Fibroblast of gingiva (primary cell): ENCODE measurements at regions not wholly inside any gene's neighbourhood (a gene's known extent, or its start where the extent isn't known, plus 50 kb on each side); places are given as distances from the start of the nearest gene placed in this dataset.
A peak's percentile ranks its signal among the peaks of the same experiment; 100 is the strongest.
"Not testable (repeated sequence)": the region's sequence is repeated elsewhere in the genome, so short reads cannot be mapped to it uniquely, and the experiment has no call there.

Source experiments
- DNase-seq: peaks from one replicate; pipeline ENCODE4 v3.0.0-alpha.2; 2011; ENCODE audit warnings: low read depth

GRCh38 chr6:4725136-4725760, 51.0 kb upstream of the CDYL start:
- DNase-seq = not testable (repeated sequence)

DNA sequence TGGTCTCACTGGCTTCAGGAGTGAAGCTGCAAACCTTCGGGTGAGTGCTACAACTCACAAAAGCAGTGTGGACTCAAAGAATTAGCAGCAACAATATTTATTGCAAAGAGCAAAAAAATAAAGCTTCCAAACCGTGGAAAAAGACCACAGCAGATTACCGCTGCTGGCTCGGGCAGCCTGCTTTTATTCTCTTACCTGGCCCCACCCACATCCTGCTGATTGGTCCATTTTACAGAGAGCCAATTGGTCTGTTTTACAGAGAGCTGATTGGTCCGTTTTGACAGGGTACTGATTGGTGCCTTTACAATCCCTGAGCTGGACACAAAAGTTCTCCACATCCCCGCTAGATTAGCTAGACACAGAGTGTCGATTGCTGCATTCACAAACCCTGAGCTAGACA, 51.5 kb upstream of the CDYL start:
- DNase-seq = not testable (repeated sequence)

GRCh38 chr6:4723383-4723782, 52.8 kb upstream of the CDYL start:
- no peak for DNase-seq

DNA sequence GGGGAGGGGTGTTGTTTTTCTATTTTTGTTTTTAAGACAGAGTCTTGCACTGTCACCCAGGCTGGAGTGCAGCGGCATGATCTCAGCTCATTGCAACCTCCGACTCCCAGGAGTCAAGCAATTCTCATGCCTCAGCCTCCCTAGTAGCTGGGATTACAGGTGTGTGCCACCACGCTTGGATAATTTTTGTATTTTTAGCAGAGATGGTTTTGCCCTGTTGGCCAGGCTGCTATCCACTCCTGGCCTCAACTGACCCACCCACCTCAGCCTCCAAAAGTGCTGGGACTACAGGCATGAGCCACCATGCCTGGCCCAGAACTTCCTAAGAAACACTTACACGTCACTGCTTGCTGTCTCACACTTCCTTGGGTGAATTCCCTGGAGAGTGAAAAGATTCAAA, 54.8 kb upstream of the CDYL start:
- DNase-seq = not testable (repeated sequence)

- DNase-seq = no peak
Observed at GRCh38 chr6:4719491-4719890, 56.7 kb upstream of the CDYL start.

- DNase-seq = no peak
Observed at GRCh38 chr6:4717856-4718255, 58.3 kb upstream of the CDYL start.

DNA sequence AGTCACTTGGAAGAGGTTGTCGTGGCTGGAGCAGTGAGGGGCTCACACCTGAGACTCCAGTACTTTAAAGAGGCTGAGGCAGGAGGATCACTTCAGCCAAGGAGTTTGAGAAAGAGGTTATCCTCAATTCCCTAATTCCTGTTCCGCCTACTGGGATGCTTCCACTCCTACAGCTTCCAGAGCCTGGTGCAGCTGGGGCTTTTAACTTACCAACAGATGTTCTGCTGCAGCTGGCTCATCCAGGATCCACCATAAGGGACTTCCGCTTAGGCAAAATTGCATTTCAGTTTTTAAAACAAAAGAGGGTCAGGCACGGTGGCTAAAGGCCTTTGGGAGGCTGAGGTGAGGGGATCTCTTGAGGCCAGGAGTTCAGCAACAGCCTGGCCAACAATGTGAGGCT, 59.1 kb upstream of the CDYL start:
- no peak for DNase-seq

DNA sequence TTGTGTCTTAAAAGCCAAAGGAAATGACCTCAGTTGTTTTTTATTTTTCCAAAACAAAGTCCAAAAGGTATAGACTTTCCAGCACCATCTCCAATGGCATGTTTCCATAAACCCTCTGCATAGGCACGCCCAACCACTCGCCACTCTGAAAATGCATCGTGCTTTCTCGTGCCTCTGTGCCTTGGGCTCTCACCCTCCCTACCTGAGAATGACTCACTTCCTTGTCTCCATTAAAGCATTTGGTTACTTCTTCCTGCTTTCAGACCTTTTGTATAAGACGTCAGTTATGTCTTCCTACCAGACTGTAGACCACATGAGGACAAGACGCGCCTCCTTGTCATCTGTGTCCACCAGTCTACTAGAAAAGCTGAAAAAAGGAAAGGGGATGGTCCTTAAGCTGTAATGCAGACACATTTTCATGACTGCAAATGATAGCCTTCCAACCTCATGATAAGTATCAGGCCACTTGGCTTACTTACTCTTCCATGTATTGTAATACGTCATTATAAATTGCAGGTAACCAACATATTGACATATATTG, 61.2 kb upstream of the CDYL start:
- no peak for DNase-seq

DNA sequence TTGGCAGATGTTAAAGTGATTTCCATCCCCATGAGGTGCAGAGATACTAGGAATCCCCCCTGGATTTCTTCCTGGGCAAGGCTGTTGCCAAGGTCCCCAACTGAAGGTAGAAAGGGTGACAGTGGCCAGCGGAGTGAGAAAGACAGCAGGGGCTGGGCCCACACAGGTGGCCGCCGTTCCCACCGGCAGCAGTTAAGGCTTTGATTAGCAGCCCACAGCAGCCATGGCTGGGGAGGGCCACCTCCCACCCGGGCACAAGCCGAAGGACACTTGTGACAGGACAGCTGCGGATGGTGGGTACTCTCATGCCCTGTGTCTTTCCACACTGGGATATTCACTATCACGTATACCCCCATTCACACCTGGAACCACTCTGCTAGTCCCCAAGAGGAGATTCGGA, 63.9 kb upstream of the CDYL start:
- no peak for DNase-seq

- peak; percentile 28 for DNase-seq
Observed at GRCh38 chr6:4707011-4707410, 69.2 kb upstream of the CDYL start.

- DNase-seq = no peak
Observed at GRCh38 chr6:4705809-4706208, 70.4 kb upstream of the CDYL start.

- no peak for DNase-seq
Observed at GRCh38 chr6:4703382-4703781, 72.8 kb upstream of the CDYL start.

DNA sequence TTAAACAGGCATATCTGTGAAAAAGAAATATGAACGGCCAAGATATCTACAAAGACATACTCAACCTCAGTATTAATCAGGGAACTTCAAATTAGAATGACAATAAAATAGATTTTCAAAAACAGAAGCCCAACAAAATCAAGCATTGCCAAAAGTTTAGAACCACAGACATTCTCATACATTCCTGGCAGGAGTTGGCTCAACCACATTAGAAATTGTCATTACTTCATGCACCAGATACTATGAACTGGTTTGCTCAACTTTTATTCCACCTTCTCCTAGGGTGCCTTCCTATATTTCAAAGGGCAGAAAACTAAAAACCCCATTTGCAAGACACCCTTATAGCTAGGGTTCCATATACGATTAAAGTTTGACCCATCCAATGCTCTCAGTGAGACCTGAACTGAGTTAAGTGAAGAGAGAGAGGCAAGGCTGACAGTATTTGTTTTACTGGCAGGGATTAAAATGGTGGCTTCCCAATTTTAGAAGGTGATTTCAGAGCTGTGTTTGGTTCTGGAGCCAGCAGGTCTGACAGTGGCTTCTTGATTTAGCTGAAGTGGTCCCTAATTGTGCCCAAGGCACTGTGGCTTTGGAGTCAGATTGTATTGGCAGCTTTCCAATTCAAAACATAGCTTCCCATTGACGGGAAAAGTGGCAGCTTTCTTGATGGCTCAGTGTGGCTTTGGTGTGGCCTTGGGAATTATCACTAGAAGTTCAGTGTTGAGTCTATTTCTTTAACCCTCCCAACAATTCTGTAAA, 77.1 kb upstream of the CDYL start:
- DNase-seq = no peak

- DNase-seq = no peak
Observed at GRCh38 chr6:4693173-4693970, 82.8 kb upstream of the CDYL start.

GRCh38 chr6:4692664-4693063, 83.5 kb upstream of the CDYL start:
- DNase-seq = no peak

DNA sequence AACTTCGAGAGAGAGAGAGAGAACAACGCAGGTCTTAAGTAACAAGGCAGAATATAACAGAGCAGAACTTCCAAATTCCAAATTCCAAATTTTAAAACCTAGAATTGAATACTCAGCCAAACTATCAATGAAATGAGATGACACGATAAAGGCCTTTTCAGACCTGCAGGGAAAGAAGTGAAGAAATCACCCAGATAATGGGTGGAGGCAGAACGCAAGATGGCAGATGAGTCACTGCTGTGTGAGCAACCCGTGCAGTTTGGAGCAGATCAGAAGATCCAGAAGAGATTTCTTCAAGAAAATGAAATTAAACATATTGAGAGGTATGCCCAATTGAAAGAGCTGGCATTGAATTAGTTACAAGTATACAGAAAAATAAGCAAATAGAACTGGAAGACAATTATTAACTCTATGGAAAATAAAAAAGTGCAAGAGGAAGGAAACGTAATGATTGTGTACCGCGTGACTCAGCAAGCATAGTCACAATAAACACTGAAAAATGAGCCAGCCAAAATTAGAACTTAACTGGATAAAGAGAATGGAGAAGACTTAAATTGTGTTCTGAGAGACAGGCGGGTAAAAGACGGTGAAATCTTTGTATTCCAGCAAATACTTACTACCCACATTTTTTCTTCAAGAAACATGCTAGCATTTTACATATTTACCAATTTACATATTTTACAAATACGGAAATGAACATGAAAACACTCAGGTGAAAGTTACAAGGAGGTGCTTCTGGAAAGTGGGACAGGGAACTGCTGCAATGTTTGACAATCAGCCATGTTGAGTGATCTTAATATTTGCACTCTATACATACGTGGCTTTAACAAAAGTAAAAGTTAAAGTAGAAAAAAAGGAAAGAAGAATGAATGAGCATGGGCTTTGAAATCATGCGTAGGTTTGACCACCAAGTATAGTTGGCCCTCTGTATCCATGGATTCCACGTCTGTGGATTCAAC, 87.9 kb upstream of the CDYL start:
- DNase-seq = peak; percentile 72

DNA sequence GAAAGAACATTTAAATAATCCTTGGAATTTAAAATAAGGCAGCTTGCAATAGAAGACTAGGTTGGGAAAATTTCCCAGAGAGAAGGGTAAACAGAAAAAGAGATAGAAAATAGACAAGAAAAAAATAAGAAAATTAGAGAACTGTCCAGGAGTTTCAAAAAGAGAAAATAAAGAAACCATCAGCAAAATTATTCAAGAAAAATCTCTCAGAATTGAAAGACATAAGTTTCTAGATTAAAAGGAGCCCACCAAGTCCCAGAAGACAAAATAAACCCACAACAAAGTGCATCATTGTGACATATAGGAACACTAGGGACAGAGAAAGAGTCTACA, 88.6 kb upstream of the CDYL start:
- no peak for DNase-seq

- no peak for DNase-seq
Observed at GRCh38 chr6:4682431-4683097, 93.6 kb upstream of the CDYL start.

DNA sequence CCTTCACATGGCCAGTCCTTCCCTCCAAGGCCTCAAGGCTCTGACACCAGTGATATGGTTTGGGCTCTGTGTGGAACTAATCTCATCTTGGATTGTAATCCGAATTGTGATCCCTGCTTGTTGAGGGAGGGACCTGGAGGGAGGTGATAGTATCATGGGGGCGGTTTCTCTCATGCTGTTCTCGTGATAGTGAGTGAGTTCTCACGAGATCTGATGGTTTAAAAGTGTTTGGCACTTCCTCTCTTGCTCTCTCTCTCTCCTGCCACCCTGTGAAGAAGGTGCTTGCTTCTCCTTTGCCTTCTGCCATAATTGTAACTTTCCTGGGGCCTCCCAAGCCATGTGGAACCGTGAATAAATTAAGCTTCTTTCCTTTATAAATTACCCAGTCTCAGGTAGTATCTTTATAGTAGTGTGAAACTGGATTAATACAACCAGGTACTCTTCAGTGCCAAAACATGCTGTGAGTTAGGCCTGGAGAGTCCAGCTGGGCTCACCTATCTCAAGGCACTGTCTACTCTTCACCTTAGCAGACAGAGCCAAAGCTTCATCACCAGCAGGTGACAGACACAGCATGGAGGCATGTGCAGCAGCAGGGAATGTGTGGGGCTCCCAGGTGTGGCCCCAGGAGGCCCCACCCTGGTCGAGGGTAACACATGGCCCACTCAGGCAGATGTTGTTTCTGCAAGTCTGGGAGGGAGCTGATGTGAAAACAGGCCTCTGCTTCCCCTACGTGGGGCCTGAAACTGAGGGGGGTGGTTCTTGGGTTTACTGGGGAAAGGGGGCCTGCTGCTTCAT, 97.5 kb upstream of the CDYL start:
- no peak for DNase-seq

GRCh38 chr6:4677751-4678065, 98.5 kb upstream of the CDYL start:
- no peak for DNase-seq
